Endothelial cell of umbilical vein (primary cell): ENCODE measurements at regions not wholly inside any gene's neighbourhood (a gene's known extent, or its start where the extent isn't known, plus 50 kb on each side); places are given as distances from the start of the nearest gene placed in this dataset.

Experiments used
- BruUV-seq: library from RNA; stranded (reverse); fragments of 400-500 nt; replicated peaks from 2 replicates; lab custom pipeline; 2021; lab: Mats Ljungman, UMichigan
- CTCF ChIA-PET: fragments of 300-600, 350-600 bp; sonication (Branson Sonifier 250); formaldehyde crosslinking; loops from one replicate; lab custom pipeline; 2021; ENCODE audit warnings: antibody characterized with exemption, inconsistent platforms; lab: Charles Lee
- POLR2A ChIA-PET: fragments of 300-600, 350-600 bp; sonication (Branson Sonifier 250); formaldehyde crosslinking; loops from one replicate; lab custom pipeline; 2021; ENCODE audit warnings: antibody characterized with exemption, inconsistent platforms; lab: Charles Lee
- DNase-seq: peaks from one replicate; pipeline ENCODE4 v3.0.0-alpha.2; 2011; ENCODE audit warnings: low read depth, low spot score
- FAIRE-seq: peaks from 2 replicates; lab custom pipeline; 2011; peaks lifted over from hg19 to GRCh38; lab: Jason Lieb, UNC
- H2AFZ ChIP-seq: 2 replicates; pipeline ENCODE4 v1.6.0; 2012; ENCODE audit warnings: low read depth, low read length, control low read depth, inconsistent platforms
- H3K27ac ChIP-seq: 2 replicates; pipeline ENCODE4 v1.5.1; 2011; ENCODE audit warnings: low read depth, mild to moderate bottlenecking, control low read depth, low read length, moderate library complexity; ENCODE audit not compliant: insufficient read depth
- H3K27me3 ChIP-seq, 2 experiments: 2 replicates each; pipeline versions ENCODE4 v1.6.0 to v1.6.1; 2011; ENCODE audit warnings: low read length in 2 of 2, mixed read lengths in 1 of 2; ENCODE audit not compliant: control insufficient read depth in 2 of 2, insufficient read depth in 2 of 2
- H3K36me3 ChIP-seq, 2 experiments: 2 replicates in 1 of 2; 3 replicates in 1 of 2; pipeline ENCODE4 v1.5.1; 2011; ENCODE audit warnings: low read length in 2 of 2, mild to moderate bottlenecking in 1 of 2, moderate library complexity in 1 of 2; ENCODE audit not compliant: control insufficient read depth in 2 of 2, insufficient read depth in 2 of 2; ENCODE audit errors: extremely low read depth in 1 of 2
- H3K4me1 ChIP-seq: 3 replicates; pipeline ENCODE4 v1.5.1; 2011; ENCODE audit warnings: mild to moderate bottlenecking, low read length; ENCODE audit not compliant: control insufficient read depth, insufficient read depth; ENCODE audit errors: extremely low read depth
- H3K4me2 ChIP-seq: 2 replicates; pipeline ENCODE4 v1.6.1; 2011; ENCODE audit warnings: low read length, control low read depth, mixed read lengths; ENCODE audit not compliant: insufficient read depth
- H3K4me3 ChIP-seq, 3 experiments: fragments of 200-600 bp in 1 of 3; sonication (generic), shearing (Covaris generic) in 1 of 3; replicated peaks in 1 of 3; 2 replicates each; pipeline ENCODE4 v1.5.1; 2011 to 2016; ENCODE audit warnings: control low read depth in 3 of 3, low read length in 3 of 3, mild to moderate bottlenecking in 2 of 3, inconsistent platforms in 1 of 3, low read depth in 1 of 3, moderate library complexity in 1 of 3; ENCODE audit not compliant: insufficient read depth in 1 of 3
- H3K79me2 ChIP-seq: 2 replicates; pipeline ENCODE4 v1.6.0; 2012; ENCODE audit warnings: low read length, inconsistent platforms; ENCODE audit not compliant: control insufficient read depth, insufficient read depth
- H3K9ac ChIP-seq: replicated peaks from 2 replicates; pipeline ENCODE3; 2011; ENCODE audit warnings: low read length, control low read depth; ENCODE audit not compliant: insufficient read depth; ENCODE audit errors: extremely low read depth
- H3K9me1 ChIP-seq: replicated peaks from 3 replicates; pipeline ENCODE4 v1.6.0; 2011; ENCODE audit warnings: mild to moderate bottlenecking, low read length; ENCODE audit not compliant: control insufficient read depth, insufficient read depth; ENCODE audit errors: extremely low read depth
- H3K9me3 ChIP-seq: replicated peaks from 2 replicates; pipeline ENCODE4 v1.5.1; 2012; ENCODE audit warnings: low read length, inconsistent platforms; ENCODE audit not compliant: control insufficient read depth, insufficient read depth
- H4K20me1 ChIP-seq: replicated peaks from 2 replicates; pipeline ENCODE3; 2011; ENCODE audit warnings: mild to moderate bottlenecking, low read length; ENCODE audit not compliant: control insufficient read depth, insufficient read depth; ENCODE audit errors: extremely low read depth
- CTCF ChIP-seq, 2 donors: IDR thresholded peaks; 1 replicate in 1 of 2; 2 replicates in 1 of 2; pipeline ENCODE4 v1.5.1; 2011; ENCODE audit warnings: low read length in 2 of 2, mild to moderate bottlenecking in 2 of 2, moderate library complexity in 2 of 2, control low read depth in 1 of 2, inconsistent platforms in 1 of 2, low read depth in 1 of 2; ENCODE audit not compliant: insufficient read depth in 1 of 2; ENCODE audit errors: extremely low read depth in 1 of 2
- EZH2 ChIP-seq: IDR thresholded peaks from 2 replicates; pipeline ENCODE4 v1.6.1; 2012; ENCODE audit warnings: borderline replicate concordance, low read depth, mild to moderate bottlenecking, moderate library complexity, low read length, inconsistent platforms; ENCODE audit not compliant: severe bottlenecking
- FOS ChIP-seq: IDR thresholded peaks from 2 replicates; pipeline ENCODE4 v1.6.1; 2011; ENCODE audit warnings: mild to moderate bottlenecking, low read length, moderate library complexity, borderline replicate concordance; ENCODE audit not compliant: insufficient read depth
- GATA2 ChIP-seq: IDR thresholded peaks from 2 replicates; pipeline ENCODE4 v1.7.0; 2011; ENCODE audit warnings: low read depth, mild to moderate bottlenecking, moderate library complexity, mixed read lengths, low read length; ENCODE audit not compliant: insufficient read length, insufficient read depth
- JUN ChIP-seq: IDR thresholded peaks from 2 replicates; pipeline ENCODE4 v1.6.1; 2011; ENCODE audit warnings: borderline replicate concordance, low read depth; ENCODE audit not compliant: insufficient read length, insufficient read depth
- MAX ChIP-seq: IDR thresholded peaks from 2 replicates; pipeline ENCODE4 v1.6.1; 2011; ENCODE audit not compliant: insufficient read depth, insufficient read length
- MYC ChIP-seq: IDR thresholded peaks from one replicate; pipeline ENCODE4 v1.6.1; 2011; ENCODE audit warnings: mild to moderate bottlenecking, low read depth, low read length
- POLR2A ChIP-seq: IDR thresholded peaks from 2 replicates; pipeline ENCODE4 v1.6.1; 2012; ENCODE audit warnings: low read depth, mild to moderate bottlenecking, control low read depth, low read length
- POLR2AphosphoS5 ChIP-seq: IDR thresholded peaks from 2 replicates; pipeline ENCODE4 v1.6.1; 2012; ENCODE audit warnings: low read depth, mild to moderate bottlenecking, control low read depth, low read length, moderate library complexity; ENCODE audit not compliant: insufficient read depth
- dilution Hi-C: fragments of 300-500 bp; cut with MboI; formaldehyde crosslinking; loops from one replicate; pipeline ENCODE4 v1.15.0; 2019; ENCODE audit warnings: low sequenced_read_pairs; ENCODE audit not compliant: extremely low pct_ligation_motif_present
- intact Hi-C: fragments of 100-400 bp; cut with micrococcal nuclease; formaldehyde crosslinking; loops from one replicate; pipeline ENCODE4 v1.10.0; 2022

GRCh38 chr4:13164783-13165331, 319.3 kb downstream of the RAB28 start:
- BruUV-seq, result no TSS peak
- Histone ChIP-seq H4K20me1 (no peaks in the 10 kb centered on the region), H3K9me1 (no peaks in the 10 kb centered on the region), H3K9me3 (peaks cover 4% of the 10 kb centered on the region), H3K79me2 (no peaks in the 10 kb centered on the region), H3K4me1 (no peaks in the 10 kb centered on the region), H2AFZ (no peak overlapping the region), H3K27me3 (no peaks in the 10 kb centered on the region), H3K9ac (no peak overlapping the region), H3K27ac (no peak overlapping the region), H3K36me3 (no peaks in the 10 kb centered on the region), H3K4me2 (no peak overlapping the region), H3K4me3 (no peak overlapping the region)
- no peak for TF ChIP-seq EZH2
- no peak for TF ChIP-seq GATA2
- TF ChIP-seq POLR2AphosphoS5, result no peak
- TF ChIP-seq JUN, result no peak
- no peak for TF ChIP-seq FOS
- no peak for TF ChIP-seq CTCF (IDR thresholded peaks at IDR 0.05; ENCODE audit: extremely low read depth in 1 of 2, insufficient read depth in 1 of 2, low read depth in 1 of 2, low read length in 2 of 2)
- TF ChIP-seq MYC, result no peak
- TF ChIP-seq POLR2A, result no peak
- TF ChIP-seq MAX, result no peak
- FAIRE-seq (no peak), DNase-seq (no peak)
- dilution Hi-C loops (no loop called here), intact Hi-C loops (no loop called here)
- POLR2A ChIA-PET, result no interaction called here
- CTCF ChIA-PET, result no interaction called here
